K562 (cell line): ENCODE measurements at regions not wholly inside any gene's neighbourhood (a gene's known extent, or its start where the extent isn't known, plus 50 kb on each side); places are given as distances from the start of the nearest gene placed in this dataset.

Experiments
- ATAC-seq: fragments of 200-7000 bp; cut with Tn5 transposase; 3 replicates; pipeline ENCODE4 v1.9.1; 2020; ENCODE audit warnings: moderate library complexity
- BruUV-seq: library from RNA; stranded (reverse); fragments of 400-500 nt; replicated peaks from 2 replicates; lab custom pipeline; 2021; lab: Mats Ljungman, UMichigan
- CTCF ChIA-PET: fragments of 300-600 bp; formaldehyde crosslinking; extraction: SDS; loops from one replicate; lab custom pipeline; 2021; ENCODE audit warnings: low intra/inter-chr PET ratio; lab: Yijun Ruan, JAX
- POLR2A ChIA-PET: fragments of 300-600, 350-650 bp; sonication (Branson Sonifier 250); formaldehyde crosslinking; extraction: SDS; loops from one replicate; lab custom pipeline; 2021; ENCODE audit warnings: antibody characterized with exemption, inconsistent platforms; lab: Yijun Ruan, JAX
- DNase-seq, 4 experiments: peaks; one replicate each; pipeline versions ENCODE4 v3.0.0 to v3.0.0-alpha.2; 2011 to 2018; ENCODE audit warnings: low spot score in 3 of 4, mixed read lengths in 3 of 4; ENCODE audit errors: extremely low read depth in 1 of 4
- FAIRE-seq: peaks from 2 replicates; lab custom pipeline; 2011; peaks lifted over from hg19 to GRCh38; lab: Jason Lieb, UNC
- H2AFZ ChIP-seq: 2 replicates; pipeline ENCODE4 v1.6.0; 2011; ENCODE audit warnings: low read depth, low read length, control low read depth, inconsistent platforms
- H3K27ac ChIP-seq: fragments of 200-600 bp; 3 replicates; pipeline ENCODE4 v1.8.0; 2011; ENCODE audit warnings: low read depth, mild to moderate bottlenecking, control low read depth, inconsistent platforms, low read length, moderate library complexity, mixed read lengths; ENCODE audit errors: extremely low read depth
- H3K27me3 ChIP-seq, 2 experiments: fragments of 300-600 bp in 1 of 2; 2 replicates in 1 of 2; 3 replicates in 1 of 2; pipeline versions ENCODE4 v1.6.0 to v1.8.0; 2011; ENCODE audit warnings: inconsistent platforms in 2 of 2, low read length in 2 of 2, mild to moderate bottlenecking in 1 of 2, mixed read lengths in 1 of 2, moderate library complexity in 1 of 2; ENCODE audit not compliant: control insufficient read depth in 2 of 2, insufficient read depth in 2 of 2
- H3K36me3 ChIP-seq: fragments of 300-600 bp; 3 replicates; pipeline ENCODE4 v1.8.0; 2011; ENCODE audit warnings: mild to moderate bottlenecking, low read length, inconsistent platforms; ENCODE audit not compliant: control insufficient read depth, insufficient read depth
- H3K4me1 ChIP-seq, 2 experiments: fragments of 200-600 bp in 1 of 2; replicated peaks in 1 of 2; 2 replicates in 1 of 2; 3 replicates in 1 of 2; pipeline versions ENCODE4 v1.5.1 to v1.8.0; 2011; ENCODE audit warnings: inconsistent platforms in 2 of 2, low read length in 2 of 2, mild to moderate bottlenecking in 1 of 2, mixed read lengths in 1 of 2, moderate library complexity in 1 of 2; ENCODE audit not compliant: control insufficient read depth in 2 of 2, insufficient read depth in 2 of 2
- H3K4me2 ChIP-seq: 2 replicates; pipeline ENCODE4 v1.6.1; 2011; ENCODE audit warnings: low read length, control low read depth, inconsistent platforms, mixed read lengths; ENCODE audit not compliant: insufficient read depth
- H3K4me3 ChIP-seq: fragments of 200-600 bp; sonication (generic), shearing (Covaris generic); 2 replicates; pipeline ENCODE4 v1.5.1; 2016; ENCODE audit warnings: control low read depth, inconsistent platforms
- H3K79me2 ChIP-seq: fragments of 200-600 bp; 3 replicates; pipeline ENCODE4 v1.8.0; 2011; ENCODE audit warnings: low read length, inconsistent platforms; ENCODE audit not compliant: control insufficient read depth, insufficient read depth
- H3K9ac ChIP-seq, 2 experiments: 2 replicates each; pipeline versions ENCODE4 v1.6.0 to v1.6.1; 2011; ENCODE audit warnings: low read depth in 2 of 2, low read length in 2 of 2, control low read depth in 1 of 2, inconsistent platforms in 1 of 2, mild to moderate bottlenecking in 1 of 2, mixed read lengths in 1 of 2; ENCODE audit not compliant: insufficient read depth in 1 of 2
- H3K9me1 ChIP-seq: one replicate; pipeline ENCODE4 v1.6.0; 2011; ENCODE audit warnings: inconsistent platforms, mild to moderate bottlenecking, low read length, moderate library complexity; ENCODE audit not compliant: control insufficient read depth, insufficient read depth
- H3K9me3 ChIP-seq: replicated peaks from 2 replicates; pipeline ENCODE4 v1.5.1; 2011; ENCODE audit warnings: low read depth, low read length, inconsistent platforms; ENCODE audit not compliant: control insufficient read depth, insufficient read depth
- H4K20me1 ChIP-seq: replicated peaks from 2 replicates; pipeline ENCODE4 v1.6.1; 2011; ENCODE audit warnings: low read length, inconsistent platforms, mixed read lengths; ENCODE audit not compliant: control insufficient read depth, insufficient read depth
- DNMT1 ChIP-seq: fragments of 450-650 bp; IDR thresholded peaks from 2 replicates; pipeline ENCODE4 v1.6.1; 2016; ENCODE audit warnings: antibody characterized with exemption, mild to moderate bottlenecking
- MEF2A ChIP-seq: IDR thresholded peaks from 2 replicates; pipeline ENCODE4 v1.6.1; 2011; ENCODE audit warnings: low read depth, mild to moderate bottlenecking, low read length, moderate library complexity; ENCODE audit not compliant: control insufficient read depth
- MEF2D ChIP-seq: conservative IDR thresholded peaks from 2 replicates; pipeline ENCODE4 v1.6.1; 2016; ENCODE audit warnings: low read depth, missing genetic modification characterization, missing compliant biosample characterization
- NONO ChIP-seq, 2 experiments: fragments of 200-400 bp in 1 of 2; fragments of 450-650 bp in 1 of 2; formaldehyde crosslinking in 1 of 2; IDR thresholded peaks; 2 replicates each; pipeline ENCODE4 v1.6.1; 2017; ENCODE audit warnings: low read depth in 2 of 2, mild to moderate bottlenecking in 2 of 2, moderate library complexity in 2 of 2, low read length in 1 of 2
- YBX1 ChIP-seq: fragments of 450-650 bp; IDR thresholded peaks from 2 replicates; pipeline ENCODE4 v1.7.1; 2016; ENCODE audit warnings: mild to moderate bottlenecking
- ZNF780A ChIP-seq: fragments of 250-450 bp; sonication (Bioruptor Pico); IDR thresholded peaks from 2 replicates; pipeline ENCODE4 v1.5.0; 2021; ENCODE audit warnings: mild to moderate bottlenecking
- WGBS: fragments of 100-300 bp; shearing (Covaris generic); methylation state at CpG from one replicate; pipeline ENCODE4 v1.1.6; 2016; ENCODE audit warnings: low coverage, mixed read lengths; ENCODE audit not compliant: insufficient coverage; ENCODE audit errors: missing lambda C conversion rate; 5-methylcytosine and 5-hydroxymethylcytosine counted together
- in situ Hi-C: fragments of 300-500 bp; cut with MboI; formaldehyde crosslinking; loops from 4 replicates; pipeline ENCODE4 v1.15.0; 2018; ENCODE audit warnings: inconsistent platforms, mixed read lengths
- intact Hi-C: fragments of 100-400 bp; cut with micrococcal nuclease; formaldehyde crosslinking; loops from 2 replicates; pipeline ENCODE4 v1.14.2; 2022
- TF ChIP-seq, protein P1 (sequence below): fragments of 200-800 bp; sonication (Bioruptor generic); IDR thresholded peaks from 2 replicates; pipeline ENCODE4 v1.6.1; 2016; ENCODE audit warnings: missing genetic modification characterization, missing compliant biosample characterization
- TF ChIP-seq, protein P2 (sequence below): sonication (generic); formaldehyde crosslinking; IDR thresholded peaks from 2 replicates; pipeline ENCODE4 v1.8.1; 2023; ENCODE audit warnings: mild to moderate bottlenecking, missing genetic modification reagents
- TF ChIP-seq, protein P3 (sequence below), 2 experiments: fragments of 200-800 bp in 1 of 2; sonication (Bioruptor generic) in 1 of 2; sonication (generic) in 1 of 2; formaldehyde crosslinking in 1 of 2; IDR thresholded peaks in 1 of 2; conservative IDR thresholded peaks in 1 of 2; 2 replicates each; pipeline versions ENCODE4 v1.5.0 to v1.6.1; 2016 to 2020; ENCODE audit warnings: missing compliant biosample characterization in 1 of 2, missing genetic modification characterization in 1 of 2, missing genetic modification reagents in 1 of 2

DNA sequence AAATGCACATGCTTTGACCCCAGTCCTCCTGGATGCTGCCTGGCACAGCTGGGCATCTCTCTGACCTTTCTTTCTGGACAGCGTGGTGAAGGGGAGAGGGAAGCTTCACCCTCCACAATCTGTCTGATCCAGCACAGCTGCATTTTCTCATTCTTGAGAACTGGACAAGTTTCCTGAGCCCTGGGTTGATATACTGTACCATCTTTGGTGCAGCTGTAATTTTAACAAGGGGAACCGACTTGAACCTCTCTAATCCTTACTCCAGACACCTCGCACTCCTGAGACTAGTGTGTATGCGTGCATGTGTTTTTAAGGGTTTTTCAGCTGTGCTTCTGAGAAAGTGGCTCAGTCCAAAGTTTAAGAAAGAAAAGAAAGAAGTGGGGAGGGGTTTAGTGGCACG is 655.7 kb downstream of the INHBA start:
- H3K4me1 ChIP-seq = no peaks in the 10 kb centered on the region
- H3K36me3 ChIP-seq = no peaks in the 10 kb centered on the region
- no peak overlapping the region for H3K4me2 ChIP-seq
- no peak overlapping the region for H2AFZ ChIP-seq
- no peaks in the 10 kb centered on the region for H3K27me3 ChIP-seq
- DNase-seq (no peak), ATAC-seq (no peak), FAIRE-seq (no peak)
- H3K9me3 ChIP-seq = no peaks in the 10 kb centered on the region
- H3K79me2 ChIP-seq = no peaks in the 10 kb centered on the region
- in situ Hi-C loops = no loop called here
- TF ChIP-seq, protein P1, sequence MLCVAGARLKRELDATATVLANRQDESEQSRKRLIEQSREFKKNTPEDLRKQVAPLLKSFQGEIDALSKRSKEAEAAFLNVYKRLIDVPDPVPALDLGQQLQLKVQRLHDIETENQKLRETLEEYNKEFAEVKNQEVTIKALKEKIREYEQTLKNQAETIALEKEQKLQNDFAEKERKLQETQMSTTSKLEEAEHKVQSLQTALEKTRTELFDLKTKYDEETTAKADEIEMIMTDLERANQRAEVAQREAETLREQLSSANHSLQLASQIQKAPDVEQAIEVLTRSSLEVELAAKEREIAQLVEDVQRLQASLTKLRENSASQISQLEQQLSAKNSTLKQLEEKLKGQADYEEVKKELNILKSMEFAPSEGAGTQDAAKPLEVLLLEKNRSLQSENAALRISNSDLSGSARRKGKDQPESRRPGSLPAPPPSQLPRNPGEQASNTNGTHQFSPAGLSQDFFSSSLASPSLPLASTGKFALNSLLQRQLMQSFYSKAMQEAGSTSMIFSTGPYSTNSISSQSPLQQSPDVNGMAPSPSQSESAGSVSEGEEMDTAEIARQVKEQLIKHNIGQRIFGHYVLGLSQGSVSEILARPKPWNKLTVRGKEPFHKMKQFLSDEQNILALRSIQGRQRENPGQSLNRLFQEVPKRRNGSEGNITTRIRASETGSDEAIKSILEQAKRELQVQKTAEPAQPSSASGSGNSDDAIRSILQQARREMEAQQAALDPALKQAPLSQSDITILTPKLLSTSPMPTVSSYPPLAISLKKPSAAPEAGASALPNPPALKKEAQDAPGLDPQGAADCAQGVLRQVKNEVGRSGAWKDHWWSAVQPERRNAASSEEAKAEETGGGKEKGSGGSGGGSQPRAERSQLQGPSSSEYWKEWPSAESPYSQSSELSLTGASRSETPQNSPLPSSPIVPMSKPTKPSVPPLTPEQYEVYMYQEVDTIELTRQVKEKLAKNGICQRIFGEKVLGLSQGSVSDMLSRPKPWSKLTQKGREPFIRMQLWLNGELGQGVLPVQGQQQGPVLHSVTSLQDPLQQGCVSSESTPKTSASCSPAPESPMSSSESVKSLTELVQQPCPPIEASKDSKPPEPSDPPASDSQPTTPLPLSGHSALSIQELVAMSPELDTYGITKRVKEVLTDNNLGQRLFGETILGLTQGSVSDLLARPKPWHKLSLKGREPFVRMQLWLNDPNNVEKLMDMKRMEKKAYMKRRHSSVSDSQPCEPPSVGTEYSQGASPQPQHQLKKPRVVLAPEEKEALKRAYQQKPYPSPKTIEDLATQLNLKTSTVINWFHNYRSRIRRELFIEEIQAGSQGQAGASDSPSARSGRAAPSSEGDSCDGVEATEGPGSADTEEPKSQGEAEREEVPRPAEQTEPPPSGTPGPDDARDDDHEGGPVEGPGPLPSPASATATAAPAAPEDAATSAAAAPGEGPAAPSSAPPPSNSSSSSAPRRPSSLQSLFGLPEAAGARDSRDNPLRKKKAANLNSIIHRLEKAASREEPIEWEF (CRISPR knock-in tag) = no peak
- TF ChIP-seq ZNF780A (CRISPR knock-in tag) (no peak), MEF2D (no peak), NONO (IDR thresholded peaks at IDR 0.05; ENCODE audit: low read depth in 2 of 2, low read length in 1 of 2) (no peak), YBX1 (no peak), MEF2A (no peak), DNMT1 (no peak)
- TF ChIP-seq, protein P2, sequence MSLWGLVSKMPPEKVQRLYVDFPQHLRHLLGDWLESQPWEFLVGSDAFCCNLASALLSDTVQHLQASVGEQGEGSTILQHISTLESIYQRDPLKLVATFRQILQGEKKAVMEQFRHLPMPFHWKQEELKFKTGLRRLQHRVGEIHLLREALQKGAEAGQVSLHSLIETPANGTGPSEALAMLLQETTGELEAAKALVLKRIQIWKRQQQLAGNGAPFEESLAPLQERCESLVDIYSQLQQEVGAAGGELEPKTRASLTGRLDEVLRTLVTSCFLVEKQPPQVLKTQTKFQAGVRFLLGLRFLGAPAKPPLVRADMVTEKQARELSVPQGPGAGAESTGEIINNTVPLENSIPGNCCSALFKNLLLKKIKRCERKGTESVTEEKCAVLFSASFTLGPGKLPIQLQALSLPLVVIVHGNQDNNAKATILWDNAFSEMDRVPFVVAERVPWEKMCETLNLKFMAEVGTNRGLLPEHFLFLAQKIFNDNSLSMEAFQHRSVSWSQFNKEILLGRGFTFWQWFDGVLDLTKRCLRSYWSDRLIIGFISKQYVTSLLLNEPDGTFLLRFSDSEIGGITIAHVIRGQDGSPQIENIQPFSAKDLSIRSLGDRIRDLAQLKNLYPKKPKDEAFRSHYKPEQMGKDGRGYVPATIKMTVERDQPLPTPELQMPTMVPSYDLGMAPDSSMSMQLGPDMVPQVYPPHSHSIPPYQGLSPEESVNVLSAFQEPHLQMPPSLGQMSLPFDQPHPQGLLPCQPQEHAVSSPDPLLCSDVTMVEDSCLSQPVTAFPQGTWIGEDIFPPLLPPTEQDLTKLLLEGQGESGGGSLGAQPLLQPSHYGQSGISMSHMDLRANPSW (CRISPR knock-in tag) = no peak
- TF ChIP-seq, protein P3, sequence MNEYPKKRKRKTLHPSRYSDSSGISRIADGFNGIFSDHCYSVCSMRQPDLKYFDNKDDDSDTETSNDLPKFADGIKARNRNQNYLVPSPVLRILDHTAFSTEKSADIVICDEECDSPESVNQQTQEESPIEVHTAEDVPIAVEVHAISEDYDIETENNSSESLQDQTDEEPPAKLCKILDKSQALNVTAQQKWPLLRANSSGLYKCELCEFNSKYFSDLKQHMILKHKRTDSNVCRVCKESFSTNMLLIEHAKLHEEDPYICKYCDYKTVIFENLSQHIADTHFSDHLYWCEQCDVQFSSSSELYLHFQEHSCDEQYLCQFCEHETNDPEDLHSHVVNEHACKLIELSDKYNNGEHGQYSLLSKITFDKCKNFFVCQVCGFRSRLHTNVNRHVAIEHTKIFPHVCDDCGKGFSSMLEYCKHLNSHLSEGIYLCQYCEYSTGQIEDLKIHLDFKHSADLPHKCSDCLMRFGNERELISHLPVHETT (CRISPR knock-in tag; conservative IDR thresholded peaks at IDR 0.05 in 1 of 2, IDR thresholded peaks at IDR 0.05 in 1 of 2) = no peak
- no peaks in the 10 kb centered on the region for H4K20me1 ChIP-seq
- intact Hi-C loops = no loop called here
- no TSS peak for BruUV-seq
- H3K4me3 ChIP-seq = no peak overlapping the region
- no peaks in the 10 kb centered on the region for H3K9me1 ChIP-seq
- no peak overlapping the region for H3K27ac ChIP-seq
- ChIA-PET CTCF (no interaction called here), POLR2A (no interaction called here)
- no peak overlapping the region for H3K9ac ChIP-seq
- WGBS = 0% methylated on average over 5 of the region's 5 CpGs
